HG03280 (cell line): ENCODE measurements at regions not wholly inside any gene's neighbourhood (a gene's known extent, or its start where the extent isn't known, plus 50 kb on each side); places are given as distances from the start of the nearest gene placed in this dataset.

ENCODE experiments used
- ATAC-seq: cut with Tn5 transposase; IDR thresholded peaks from one replicate; pipeline ENCODE4 v1.9.1; 2021; ENCODE audit warnings: mild to moderate bottlenecking, moderate library complexity; ENCODE audit not compliant: unreplicated experiment

DNA sequence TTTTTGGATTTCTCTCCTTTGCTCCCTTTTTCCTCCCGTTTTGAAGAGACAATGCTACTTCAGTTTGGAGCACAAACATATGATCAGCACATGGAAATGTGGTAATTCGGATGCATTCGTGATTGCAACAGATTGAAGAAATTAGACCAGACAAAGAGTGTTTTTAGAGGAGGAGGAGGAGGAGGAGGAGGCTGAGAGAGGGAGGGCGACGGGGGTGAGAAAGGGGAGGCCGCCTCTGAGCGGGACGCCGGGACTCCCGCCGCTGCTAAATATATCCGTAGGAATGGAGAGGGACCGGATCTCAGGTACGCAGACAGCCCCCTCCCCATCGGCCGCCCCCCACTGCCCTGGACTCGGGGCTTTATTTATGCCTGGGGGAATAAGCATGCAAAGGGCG is 179.3 kb downstream of the SEC14L1 start:
- ATAC-seq, result no peak

DNA sequence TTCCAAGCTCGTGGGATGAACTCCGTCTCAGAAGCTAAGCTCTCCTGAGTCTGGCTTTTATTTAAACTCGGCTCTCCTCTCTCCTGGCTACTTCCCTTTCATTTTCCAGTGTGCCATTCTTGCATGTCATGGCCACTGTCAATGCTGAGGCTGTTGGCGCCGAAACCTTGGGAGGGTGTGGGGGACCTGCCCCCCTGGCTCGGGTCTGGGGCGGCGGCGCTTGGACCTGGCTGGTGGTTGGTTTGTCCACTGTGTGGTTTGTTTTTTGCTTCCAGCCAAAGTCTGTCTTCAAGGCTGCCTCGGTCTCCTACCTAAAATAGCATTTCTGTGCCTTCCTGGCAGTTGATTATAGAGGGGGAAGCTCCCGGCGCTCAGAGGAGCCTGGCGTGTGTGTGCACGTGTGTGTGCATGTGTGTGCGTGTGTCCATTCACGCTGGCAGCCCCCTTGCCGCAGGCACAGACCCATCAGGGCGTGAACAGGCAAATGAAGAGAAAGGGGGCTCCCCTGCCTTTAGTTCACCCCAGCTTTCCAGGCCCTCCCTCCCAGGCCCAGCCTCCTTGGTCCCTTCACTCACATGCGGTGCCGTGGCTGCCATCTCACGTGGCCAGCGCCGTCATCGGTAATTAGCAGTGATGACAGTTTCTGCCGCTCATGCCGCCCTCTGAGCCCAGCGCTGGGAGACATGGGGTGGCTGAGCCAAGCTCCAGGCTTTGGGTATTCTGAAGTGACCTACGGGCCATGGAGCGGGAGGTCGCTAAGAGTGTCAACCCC is 179.9 kb downstream of the SEC14L1 start:
- no peak for ATAC-seq

DNA sequence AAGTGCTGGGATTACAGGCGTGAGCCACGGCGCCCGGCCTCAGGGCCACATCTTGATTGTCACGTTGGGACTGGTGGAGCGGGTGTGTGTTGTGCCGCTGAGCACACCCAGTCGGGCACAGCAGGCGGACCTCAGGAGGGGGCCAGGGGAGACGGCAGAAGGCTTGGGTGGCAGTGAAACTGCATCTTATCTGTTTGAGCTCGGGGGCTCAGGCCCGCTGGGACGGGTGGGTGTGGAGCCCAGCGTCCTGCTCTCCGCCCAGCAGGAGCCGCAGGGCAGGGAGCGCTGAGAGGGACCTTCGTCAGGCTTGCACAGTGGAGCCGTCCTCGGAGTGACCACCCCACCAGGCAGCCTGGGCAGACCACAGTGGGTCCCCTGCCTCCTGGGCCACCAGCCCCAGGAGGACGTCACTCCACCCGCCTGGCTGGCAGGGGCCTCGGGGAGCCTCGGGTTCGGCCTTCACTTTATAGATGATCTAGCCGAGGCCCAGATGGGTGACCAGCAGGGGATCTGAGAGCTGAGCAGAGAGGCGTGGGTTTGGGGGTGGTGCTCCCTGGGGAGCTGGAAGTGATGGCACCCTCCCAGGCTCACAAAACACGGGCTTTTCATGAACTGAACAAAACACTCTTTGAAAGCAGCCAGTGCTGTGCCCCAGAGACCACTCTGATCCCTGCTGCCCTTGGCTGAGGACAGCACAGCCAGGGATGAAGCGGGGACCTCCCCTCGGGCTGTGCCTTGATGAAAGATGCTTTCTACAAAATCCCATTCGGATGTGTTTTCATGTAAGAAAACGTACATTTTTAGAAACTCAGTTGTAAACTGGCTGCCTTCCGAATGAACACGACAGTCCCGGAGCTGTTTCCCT is 181.1 kb downstream of the SEC14L1 start:
- ATAC-seq, result no peak

DNA sequence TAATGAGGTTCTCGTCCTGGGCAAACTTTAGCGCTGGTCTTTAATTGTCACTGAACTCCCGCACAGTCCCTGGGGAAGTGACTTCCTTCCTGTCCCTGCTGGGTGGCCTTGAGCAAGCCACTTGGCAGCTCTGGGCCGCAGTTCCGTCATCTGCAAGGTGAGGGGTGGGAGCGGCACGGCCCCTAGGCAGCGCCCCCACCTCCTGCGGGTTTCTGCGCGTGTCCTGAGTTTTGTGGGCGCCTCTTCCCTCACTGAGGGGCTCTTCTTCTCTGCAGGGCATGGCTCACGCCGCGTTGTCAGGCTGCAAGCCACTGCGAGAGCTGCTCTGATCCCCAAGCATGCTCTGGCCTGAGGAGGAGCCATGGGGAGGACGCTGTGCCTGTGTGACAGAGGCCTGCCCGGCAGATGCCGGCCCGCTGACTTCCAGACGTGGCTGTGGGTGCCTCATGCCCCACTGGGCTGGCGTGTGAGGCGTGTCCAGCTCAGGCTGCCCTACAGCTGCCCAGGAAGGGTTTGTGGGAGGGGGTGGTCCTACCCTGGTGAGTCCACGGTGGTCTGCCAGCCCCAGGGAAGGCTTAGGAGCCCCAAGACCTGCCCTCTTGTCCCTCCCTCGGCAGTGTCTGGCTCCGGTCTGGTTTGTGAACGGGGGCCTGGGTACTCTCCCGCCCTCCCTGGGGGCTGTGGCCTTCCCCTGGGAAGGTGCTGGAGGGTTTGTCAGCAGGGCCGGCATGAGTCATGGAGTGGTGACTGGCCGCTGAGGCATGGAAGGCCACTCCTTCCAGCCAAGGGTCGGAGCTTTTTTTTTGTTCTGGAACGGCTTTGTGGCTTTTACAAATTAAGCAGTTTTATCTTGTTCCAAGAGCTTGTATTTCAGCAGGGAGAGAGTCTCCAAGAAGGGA is 182.0 kb downstream of the SEC14L1 start:
- no peak for ATAC-seq

DNA sequence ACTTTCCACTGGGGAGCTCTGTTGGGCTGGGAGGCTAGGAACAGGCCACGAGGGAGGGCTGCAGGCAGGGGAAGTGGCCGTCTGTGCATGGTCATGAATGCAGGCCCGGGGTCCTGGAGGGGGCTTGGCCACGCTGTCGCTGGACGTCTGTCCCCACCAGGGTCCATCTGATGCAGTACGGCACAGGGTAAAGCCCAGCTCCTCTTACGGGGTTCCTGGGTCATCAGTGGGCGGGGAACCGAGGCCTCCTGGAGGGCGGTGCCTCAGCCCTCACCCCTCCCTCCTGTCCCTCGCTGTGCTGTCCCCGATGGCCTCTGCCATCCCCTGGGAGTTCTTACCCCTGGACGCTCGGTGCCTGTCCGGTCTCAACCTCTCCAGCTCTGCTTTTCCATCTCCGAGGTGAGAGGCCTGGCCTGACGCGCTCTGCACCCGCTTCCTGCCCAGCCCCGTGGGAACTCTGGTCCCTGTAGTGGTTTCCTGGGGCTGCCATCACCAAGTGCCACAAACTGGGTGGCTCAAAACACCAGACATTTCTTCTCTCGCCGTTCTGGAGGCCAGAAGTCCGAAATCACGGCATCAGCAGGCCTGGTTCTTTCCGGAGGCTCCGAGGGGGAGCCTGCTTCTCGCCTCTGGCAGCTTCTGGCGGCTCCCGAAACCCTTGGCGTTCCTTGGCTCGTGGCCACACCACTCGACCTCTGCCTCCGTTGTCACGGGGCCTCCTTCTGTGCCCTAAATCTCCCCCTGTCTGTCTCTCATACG is 182.8 kb downstream of the SEC14L1 start:
- ATAC-seq, result no peak

DNA sequence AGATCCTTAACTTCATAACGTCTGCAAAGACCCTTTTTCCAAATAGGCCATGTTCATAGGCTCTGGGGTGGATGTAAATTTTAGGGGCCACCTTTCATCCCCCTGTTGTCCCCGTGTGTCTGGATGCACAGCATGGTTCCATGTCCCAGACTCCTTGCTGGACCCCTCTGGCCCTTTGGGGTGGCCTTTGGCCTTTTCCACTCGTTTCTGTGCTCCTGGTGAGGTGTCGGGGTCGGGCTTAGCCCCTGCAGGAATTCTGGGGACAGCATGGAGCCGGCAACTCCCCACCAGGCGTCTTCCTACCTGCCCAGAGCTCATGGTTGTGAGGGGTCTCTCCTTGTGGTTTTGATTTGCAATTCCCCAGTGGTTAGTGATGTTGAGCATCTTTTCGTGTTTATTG is 183.5 kb downstream of the SEC14L1 start:
- no peak for ATAC-seq

DNA sequence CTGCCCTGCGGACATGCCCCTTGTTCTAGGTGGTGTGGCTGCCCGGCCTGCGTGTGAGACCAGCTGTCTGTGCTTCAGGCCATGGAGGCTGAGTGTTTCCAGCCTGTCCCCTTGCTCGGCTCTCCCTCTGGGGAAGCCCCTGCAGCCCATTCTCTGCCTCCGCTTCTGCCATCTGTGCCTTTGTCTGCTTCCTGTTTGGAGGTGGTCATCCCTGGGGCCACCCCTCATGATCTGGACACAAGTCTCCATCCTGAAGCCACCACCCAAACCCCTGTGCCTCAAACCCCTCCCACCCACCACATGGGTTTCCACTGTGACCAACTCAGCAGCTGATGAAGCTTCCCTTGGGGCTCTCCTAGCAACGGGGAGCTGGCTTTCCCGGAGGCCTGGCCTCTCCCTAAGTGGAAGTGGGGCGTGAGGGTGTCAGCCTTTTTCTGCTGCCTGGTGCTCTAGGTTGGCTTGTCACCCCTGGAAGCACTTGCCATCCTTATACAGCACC is 184.9 kb downstream of the SEC14L1 start:
- peak; percentile 18 for ATAC-seq

DNA sequence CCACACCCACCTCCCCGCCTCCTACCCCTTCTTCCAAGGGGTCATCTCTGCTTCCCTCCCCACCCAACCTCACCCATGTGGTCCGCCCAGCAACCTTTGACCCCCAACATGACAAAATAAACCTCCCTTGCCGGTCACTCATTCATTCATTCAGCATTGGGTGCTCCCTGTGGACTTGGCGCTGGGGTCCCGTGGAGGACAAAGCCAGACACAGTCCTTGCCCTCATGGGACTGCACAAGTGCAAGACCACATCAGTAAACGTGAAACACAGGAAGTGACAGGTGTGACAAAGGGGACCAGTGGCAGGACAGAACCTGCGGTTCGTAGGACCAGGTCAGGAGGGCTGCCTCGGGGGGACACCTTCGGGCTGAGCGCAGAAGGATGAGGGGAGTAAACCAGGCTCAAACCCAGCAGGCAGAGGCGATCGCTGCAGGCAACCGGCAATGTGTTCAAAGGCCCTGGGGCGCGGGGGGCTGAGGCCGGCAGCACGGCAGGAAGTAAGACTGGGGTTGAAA is 185.4 kb downstream of the SEC14L1 start:
- ATAC-seq, result no peak

DNA sequence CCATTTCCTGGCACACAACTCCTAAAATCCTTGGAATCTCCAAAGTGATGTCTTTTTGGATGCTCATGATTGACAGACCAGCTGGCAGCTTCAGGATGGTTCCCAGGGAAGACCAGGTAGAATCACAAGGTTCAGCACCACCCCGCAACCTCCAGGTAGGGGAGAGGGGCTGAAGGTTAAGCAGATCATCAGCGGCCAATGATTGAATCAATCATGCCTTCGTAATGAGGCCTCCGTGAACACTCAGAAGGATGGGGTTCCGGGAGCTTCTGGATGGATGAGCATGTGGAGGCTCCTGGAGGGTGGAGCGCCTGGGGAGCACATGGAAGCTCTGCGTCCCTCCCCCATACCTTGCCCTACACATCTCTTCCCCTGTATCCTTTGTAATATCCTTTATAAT is 185.9 kb downstream of the SEC14L1 start:
- ATAC-seq, result no peak

DNA sequence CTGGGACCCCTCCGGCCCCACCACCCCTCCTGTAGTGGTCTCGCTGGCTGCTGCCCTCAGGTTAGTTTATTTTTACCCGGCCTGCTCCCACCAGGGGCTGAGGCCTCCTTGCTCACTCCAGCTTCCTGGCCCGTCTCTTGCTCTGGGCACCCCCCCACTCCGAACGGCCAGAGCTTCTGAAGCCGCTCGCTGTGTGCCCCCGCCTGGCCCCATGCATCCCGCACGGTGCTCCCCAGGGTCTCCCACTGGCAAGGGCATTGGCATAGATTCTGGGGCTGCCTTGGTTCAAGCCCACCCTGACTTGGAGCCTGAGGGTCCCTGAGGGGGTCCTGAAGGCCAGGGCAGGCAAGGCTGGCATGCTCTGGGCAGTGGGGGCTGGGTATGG is 186.4 kb downstream of the SEC14L1 start:
- no peak for ATAC-seq

DNA sequence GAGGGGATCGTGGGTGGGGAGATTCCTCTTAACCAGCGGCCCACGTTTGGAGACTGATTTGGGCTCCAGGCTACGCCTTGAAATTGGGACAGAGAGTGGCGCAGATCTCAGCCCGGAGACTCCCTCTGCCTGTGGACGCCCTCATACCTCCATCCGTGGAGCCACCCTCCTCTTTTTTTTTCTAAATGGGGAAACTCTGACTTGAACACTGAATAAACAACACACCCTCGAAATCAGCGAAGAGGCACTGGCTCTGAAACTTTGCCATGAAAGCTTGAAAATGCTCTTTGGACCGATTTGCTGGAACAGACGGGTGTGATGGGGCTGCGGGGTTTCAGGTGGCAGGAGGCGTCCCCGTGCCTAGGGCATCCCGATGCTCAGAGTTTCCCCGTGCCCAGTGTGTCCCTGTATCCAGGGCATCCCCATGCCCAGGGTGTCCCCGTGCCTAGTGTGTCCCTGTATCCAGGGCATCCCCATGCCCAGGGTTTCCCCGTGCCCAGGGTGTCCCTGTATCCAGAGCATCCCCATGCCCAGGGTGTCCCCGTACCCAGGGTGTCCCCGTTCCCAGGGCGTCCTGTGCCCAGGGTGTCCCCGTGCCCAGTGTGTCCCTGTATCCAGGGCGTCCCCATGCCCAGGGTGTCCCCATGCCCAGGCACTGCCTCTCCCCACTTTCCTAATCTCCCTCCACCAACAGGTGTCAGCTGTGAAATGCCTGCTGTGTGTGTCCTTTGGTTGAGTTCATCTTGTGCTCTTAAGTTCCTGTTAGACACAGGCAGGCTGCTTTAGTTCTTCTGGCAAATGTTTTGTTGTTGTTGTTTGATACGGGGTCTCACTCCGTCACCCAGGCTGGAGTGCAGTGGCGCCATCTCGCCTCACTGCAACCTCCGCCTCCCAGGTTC is 187.0 kb downstream of the SEC14L1 start:
- ATAC-seq, result no peak

DNA sequence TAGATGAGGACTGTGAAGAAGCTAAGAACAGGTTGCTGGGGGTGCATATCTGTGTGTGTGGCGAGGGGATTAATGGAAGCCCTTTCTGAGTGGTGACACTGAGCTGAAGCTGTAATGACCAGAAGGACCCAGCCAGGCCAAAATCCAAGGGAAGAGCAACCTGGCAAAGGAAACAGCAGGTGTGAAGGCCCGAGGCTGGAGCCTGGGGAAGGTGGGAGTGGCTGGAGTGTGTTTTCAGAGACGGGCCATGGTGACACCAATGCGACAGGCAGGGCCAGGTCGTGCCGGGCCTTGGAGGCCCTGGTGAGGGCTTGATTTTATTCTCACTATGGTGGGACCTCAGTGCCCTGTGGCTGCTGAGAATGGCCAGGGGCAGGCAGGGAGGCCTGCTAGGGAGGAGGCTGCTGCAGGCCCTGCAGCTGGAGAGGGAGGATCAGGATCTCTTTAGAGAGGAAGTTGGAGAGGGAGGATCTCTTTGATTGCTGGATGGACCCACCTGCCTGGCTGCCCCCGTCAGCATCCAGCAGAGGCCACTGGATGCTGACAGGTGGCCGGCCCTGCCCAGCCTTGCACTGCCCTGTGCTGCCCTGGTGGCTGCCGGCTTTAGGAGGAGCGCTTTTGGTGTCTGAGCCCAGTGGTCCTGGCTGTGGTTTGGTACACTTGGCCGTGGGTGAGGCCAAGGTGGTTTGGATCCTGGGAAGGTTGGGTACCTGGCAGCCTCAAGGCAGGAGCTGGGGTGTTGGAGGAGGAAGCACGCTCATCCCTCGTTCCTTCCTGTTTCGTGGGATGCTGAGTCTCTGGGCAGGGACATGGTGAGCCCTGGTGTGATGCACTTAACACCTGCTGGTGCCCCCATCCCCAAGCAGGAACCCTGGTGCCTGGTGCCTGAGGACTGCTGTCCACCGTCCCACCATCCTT is 188.3 kb downstream of the SEC14L1 start:
- no peak for ATAC-seq

DNA sequence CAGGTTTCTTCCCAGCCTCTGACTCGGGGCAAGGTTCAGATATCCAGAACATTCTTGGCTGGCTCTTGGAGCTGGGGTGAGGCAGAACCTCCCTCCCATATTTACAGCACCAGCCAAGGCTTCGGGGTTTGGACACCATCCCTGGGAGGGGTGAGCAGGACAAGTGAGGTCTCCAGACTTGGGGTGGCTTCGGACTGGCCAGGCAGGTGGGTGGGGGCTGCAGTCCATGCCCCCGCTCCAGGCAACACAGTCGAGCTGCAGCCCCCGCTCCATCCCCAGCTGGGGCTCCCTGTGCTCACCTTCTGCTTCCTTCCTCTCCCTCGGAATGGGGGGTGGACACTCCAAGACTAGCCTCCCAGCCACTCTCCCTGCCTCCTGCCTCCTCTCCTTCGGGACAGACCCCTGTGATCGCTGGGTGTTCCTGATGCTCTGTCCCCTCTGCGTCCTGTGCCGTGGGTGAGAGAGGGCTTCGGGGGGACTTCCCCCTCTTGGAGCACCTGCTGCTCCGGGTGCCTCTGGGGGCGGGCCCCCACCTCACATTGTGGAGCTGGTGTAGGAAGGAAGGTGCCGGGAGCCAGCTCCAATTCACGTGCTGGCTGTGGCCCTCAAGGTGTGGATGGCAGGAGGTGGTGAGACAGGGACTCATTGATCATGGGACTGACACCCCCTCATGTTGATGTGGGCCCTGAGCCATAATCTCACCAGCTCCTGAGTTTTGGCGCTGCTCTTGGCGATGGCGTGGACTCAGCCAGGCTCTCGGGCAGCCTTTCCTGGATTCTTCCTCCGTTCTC is 189.2 kb downstream of the SEC14L1 start:
- no peak for ATAC-seq

DNA sequence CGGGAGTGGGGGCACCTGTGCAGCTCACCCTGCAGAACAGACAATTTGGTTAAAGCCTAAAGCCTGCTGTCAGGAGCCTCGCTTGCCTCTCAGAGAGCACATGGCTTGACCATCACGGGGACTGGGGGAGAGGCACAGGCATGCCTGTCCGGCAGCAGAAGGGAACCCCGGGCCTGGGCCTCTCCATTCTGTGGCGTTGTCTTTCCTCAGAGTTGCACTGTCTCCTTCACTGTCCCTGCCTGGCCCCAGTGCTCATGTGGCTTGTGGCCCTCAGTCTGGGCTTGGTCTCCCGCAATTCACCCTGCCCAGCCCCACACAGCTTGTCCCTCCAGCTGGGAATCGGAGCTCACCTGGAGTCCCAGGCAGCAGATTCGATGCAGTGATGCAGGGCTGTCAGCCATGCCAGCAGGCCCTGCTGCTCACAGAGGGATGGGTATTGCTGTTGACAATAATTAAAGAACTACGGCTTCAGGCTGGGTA is 189.9 kb downstream of the SEC14L1 start:
- no peak for ATAC-seq

DNA sequence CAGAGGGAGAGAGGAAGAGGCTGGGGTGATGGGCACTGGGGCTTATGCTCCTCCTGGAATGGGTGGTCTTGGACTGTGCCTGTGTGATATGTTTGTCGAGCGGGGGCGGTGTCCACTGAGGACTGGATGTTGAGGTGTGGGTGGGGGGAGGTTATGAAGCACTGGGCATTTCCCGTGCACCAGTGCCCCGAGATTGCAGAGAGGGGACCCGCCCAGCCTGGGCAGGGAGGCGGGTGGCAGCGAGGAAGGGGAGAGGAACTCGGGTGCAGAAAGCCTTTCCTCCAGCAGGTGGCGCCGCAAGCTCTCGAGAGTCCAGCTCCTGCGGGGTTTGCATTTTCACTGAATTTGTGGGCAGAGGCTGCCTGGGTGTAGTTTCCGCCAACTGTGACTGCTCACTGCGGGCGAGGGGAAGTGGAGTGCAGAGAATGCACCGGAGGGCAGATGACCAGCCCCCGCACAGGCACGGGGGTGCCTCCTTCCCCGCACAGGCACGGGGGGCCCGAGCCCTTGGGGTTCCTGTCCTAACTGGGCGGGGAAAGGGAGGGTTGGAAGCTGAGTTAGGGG is 190.6 kb downstream of the SEC14L1 start:
- peak; percentile 76 for ATAC-seq

DNA sequence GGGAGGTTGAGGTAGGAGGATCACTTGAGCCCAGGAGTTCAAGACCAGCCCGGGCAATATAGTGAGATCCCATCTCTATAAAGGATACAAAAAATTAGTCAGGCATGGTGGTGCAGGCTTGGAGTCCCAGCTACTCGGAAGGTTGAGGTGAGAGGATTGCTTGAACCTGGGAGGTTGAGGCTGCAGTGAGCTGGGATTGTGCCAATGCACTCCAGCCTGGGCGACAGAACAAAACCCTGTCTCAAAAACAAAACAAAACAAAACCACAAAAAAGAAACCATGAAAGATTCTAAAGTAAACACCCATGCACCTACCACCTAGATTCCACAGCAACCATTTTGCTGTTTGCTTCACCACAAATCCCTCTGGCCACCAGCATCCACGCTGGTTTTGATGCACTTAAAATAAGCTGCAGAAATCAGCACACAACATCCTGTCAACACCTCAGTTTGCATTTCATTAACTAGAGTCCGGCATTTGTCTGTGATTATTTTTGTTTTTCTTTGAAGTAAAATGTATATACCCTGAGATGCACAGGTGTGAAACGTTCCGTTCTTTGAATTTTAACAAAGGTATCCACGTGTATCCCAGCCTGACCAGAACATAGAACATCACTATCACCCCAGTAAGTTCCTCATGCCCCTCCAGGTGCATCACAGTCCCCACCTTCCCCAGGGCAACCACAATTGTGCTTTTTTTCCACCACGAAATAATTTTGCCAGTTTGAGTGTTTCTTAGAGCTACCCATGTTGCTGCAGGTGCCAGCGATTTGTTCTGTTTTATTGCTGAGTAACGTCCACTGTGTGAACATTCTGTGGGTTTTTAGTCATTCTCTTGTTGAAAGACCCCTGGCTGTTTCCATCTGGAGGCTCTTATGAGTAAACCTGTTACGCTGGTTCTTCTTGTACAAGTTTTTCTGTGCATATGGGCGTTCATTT is 191.5 kb downstream of the SEC14L1 start:
- no peak for ATAC-seq
